ENCODE measurements at regions not wholly inside any gene's neighbourhood (a gene's known extent, or its start where the extent isn't known, plus 50 kb on each side); places are given as distances from the start of the nearest gene placed in this dataset.

DNA sequence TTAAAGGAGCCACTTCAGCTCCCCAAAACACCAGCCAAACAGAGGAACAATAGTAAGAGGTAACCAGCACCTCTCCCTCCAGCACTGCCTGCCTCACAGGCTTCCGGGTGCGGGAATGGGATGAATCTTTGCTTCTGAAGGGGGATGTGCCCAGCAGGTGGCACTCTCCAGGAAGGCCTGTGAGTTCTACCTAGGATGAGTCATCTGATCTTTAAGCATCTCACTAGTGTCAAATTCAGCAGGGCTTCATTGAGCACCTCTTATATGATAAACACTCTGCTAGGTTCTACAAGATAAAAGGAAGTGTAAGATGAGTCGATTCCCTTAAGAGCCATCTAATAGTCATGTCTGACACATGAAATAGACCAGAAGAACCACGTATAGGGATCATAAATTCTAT is 237.4 kb upstream of the UMPS start:
- BruUV-seq (replicated peaks): no TSS peak
- CTCF ChIA-PET: no interaction called here
- H3K9ac ChIP-seq (replicated peaks; ENCODE audit: extremely low read depth, insufficient read depth, low read length): no peak overlapping the region
- no peaks in the 10 kb centered on the region for H3K9me3 ChIP-seq (replicated peaks; ENCODE audit: control insufficient read depth, insufficient read depth, low read length)
- peak; percentile 35 for DNase-seq (ENCODE audit: low read depth, low spot score)
- no peak overlapping the region for H3K4me2 ChIP-seq (ENCODE audit: insufficient read depth, low read length)
- no peak overlapping the region for H3K4me3 ChIP-seq (replicated peaks in 1 of 3; ENCODE audit: insufficient read depth in 1 of 3, low read depth in 1 of 3, low read length in 3 of 3)
- H2AFZ ChIP-seq (ENCODE audit: low read depth, low read length): no peak overlapping the region
- no peaks in the 10 kb centered on the region for H3K79me2 ChIP-seq (ENCODE audit: control insufficient read depth, insufficient read depth, low read length)
- POLR2A ChIA-PET: no interaction called here
- no peaks in the 10 kb centered on the region for H3K4me1 ChIP-seq (ENCODE audit: control insufficient read depth, extremely low read depth, insufficient read depth, low read length)
- dilution Hi-C loops (cut with MboI; ENCODE audit: extremely low pct_ligation_motif_present, low sequenced_read_pairs) (no loop called here), intact Hi-C loops (cut with micrococcal nuclease) (loop anchor here (1.0 kb wide), 2 partner anchors 57 to 66 kb away; no protein-coding TSS in a partner anchor)
- no peaks in the 10 kb centered on the region for H3K27me3 ChIP-seq (ENCODE audit: control insufficient read depth in 2 of 2, insufficient read depth in 2 of 2, low read length in 2 of 2)
- no peak overlapping the region for H3K27ac ChIP-seq (ENCODE audit: insufficient read depth, low read depth, low read length)
- FAIRE-seq: peak; percentile 66
- no peaks in the 10 kb centered on the region for H4K20me1 ChIP-seq (replicated peaks; ENCODE audit: control insufficient read depth, extremely low read depth, insufficient read depth, low read length)
- H3K9me1 ChIP-seq (replicated peaks; ENCODE audit: control insufficient read depth, extremely low read depth, insufficient read depth, low read length): no peaks in the 10 kb centered on the region
- H3K36me3 ChIP-seq (ENCODE audit: control insufficient read depth in 2 of 2, extremely low read depth in 1 of 2, insufficient read depth in 2 of 2, low read length in 2 of 2): no peaks in the 10 kb centered on the region
- TF ChIP-seq JUN (IDR thresholded peaks at IDR 0.05; ENCODE audit: borderline replicate concordance, insufficient read depth, insufficient read length, low read depth): peak; percentile 38
- no peak for TF ChIP-seq GATA2 (IDR thresholded peaks at IDR 0.05; ENCODE audit: insufficient read depth, insufficient read length, low read depth, low read length)
- TF ChIP-seq, protein P1, sequence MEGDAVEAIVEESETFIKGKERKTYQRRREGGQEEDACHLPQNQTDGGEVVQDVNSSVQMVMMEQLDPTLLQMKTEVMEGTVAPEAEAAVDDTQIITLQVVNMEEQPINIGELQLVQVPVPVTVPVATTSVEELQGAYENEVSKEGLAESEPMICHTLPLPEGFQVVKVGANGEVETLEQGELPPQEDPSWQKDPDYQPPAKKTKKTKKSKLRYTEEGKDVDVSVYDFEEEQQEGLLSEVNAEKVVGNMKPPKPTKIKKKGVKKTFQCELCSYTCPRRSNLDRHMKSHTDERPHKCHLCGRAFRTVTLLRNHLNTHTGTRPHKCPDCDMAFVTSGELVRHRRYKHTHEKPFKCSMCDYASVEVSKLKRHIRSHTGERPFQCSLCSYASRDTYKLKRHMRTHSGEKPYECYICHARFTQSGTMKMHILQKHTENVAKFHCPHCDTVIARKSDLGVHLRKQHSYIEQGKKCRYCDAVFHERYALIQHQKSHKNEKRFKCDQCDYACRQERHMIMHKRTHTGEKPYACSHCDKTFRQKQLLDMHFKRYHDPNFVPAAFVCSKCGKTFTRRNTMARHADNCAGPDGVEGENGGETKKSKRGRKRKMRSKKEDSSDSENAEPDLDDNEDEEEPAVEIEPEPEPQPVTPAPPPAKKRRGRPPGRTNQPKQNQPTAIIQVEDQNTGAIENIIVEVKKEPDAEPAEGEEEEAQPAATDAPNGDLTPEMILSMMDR (IDR thresholded peaks at IDR 0.05; ENCODE audit: extremely low read depth in 1 of 2, insufficient read depth in 1 of 2, low read depth in 1 of 2, low read length in 2 of 2): peak; percentile 12 to 36
- TF ChIP-seq FOS (IDR thresholded peaks at IDR 0.05; ENCODE audit: borderline replicate concordance, insufficient read depth, low read length): peak; percentile 39

DNA sequence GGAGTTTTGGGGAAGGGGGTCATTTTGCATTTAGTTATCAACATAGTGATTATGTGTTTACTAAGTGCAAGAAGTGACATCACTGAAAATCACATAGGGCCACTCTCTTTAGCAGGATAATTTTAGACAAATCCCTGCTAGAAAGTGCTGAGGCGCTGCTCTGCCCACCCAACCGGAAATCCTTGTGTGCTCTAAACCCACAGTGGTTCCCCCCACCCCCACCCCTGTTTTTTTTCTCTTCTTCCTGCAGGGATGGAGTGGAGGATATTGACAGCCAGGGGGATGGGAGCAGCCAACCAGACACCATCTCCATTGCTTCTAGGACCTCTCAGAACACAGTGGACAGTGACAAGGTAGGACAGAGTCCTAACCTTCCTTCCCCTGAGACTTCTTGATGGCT is 234.2 kb upstream of the UMPS start:
- DNase-seq (ENCODE audit: low read depth, low spot score) (no peak), FAIRE-seq (no peak)
- H4K20me1 ChIP-seq (replicated peaks; ENCODE audit: control insufficient read depth, extremely low read depth, insufficient read depth, low read length): no peaks in the 10 kb centered on the region
- dilution Hi-C loops (cut with MboI; ENCODE audit: extremely low pct_ligation_motif_present, low sequenced_read_pairs) (no loop called here), intact Hi-C loops (cut with micrococcal nuclease) (no loop called here)
- ChIA-PET POLR2A (no interaction called here), CTCF (interaction anchor here (0.9 to 1.5 kb wide), 2 partner anchors 55 to 69 kb away, joined by 3 read pairs; no protein-coding TSS in a partner anchor)
- no peaks in the 10 kb centered on the region for H3K9me1 ChIP-seq (replicated peaks; ENCODE audit: control insufficient read depth, extremely low read depth, insufficient read depth, low read length)
- H3K79me2 ChIP-seq (ENCODE audit: control insufficient read depth, insufficient read depth, low read length): no peaks in the 10 kb centered on the region
- no peaks in the 10 kb centered on the region for H3K36me3 ChIP-seq (ENCODE audit: control insufficient read depth in 2 of 2, extremely low read depth in 1 of 2, insufficient read depth in 2 of 2, low read length in 2 of 2)
- TF ChIP-seq EZH2 (IDR thresholded peaks at IDR 0.05; ENCODE audit: borderline replicate concordance, low read depth, low read length, severe bottlenecking): no peak
- TF ChIP-seq MYC (IDR thresholded peaks at IDR 0.05; ENCODE audit: low read depth, low read length): no peak
- no peak for TF ChIP-seq JUN (IDR thresholded peaks at IDR 0.05; ENCODE audit: borderline replicate concordance, insufficient read depth, insufficient read length, low read depth)
- no peak for TF ChIP-seq GATA2 (IDR thresholded peaks at IDR 0.05; ENCODE audit: insufficient read depth, insufficient read length, low read depth, low read length)
- no peak for TF ChIP-seq POLR2A (IDR thresholded peaks at IDR 0.05; ENCODE audit: low read depth, low read length)
- no peak for TF ChIP-seq POLR2AphosphoS5 (IDR thresholded peaks at IDR 0.05; ENCODE audit: insufficient read depth, low read depth, low read length)
- no peak for TF ChIP-seq FOS (IDR thresholded peaks at IDR 0.05; ENCODE audit: borderline replicate concordance, insufficient read depth, low read length)
- H3K27me3 ChIP-seq (ENCODE audit: control insufficient read depth in 2 of 2, insufficient read depth in 2 of 2, low read length in 2 of 2): no peaks in the 10 kb centered on the region
- no peak overlapping the region for H3K4me2 ChIP-seq (ENCODE audit: insufficient read depth, low read length)
- H3K9ac ChIP-seq (replicated peaks; ENCODE audit: extremely low read depth, insufficient read depth, low read length): no peak overlapping the region
- no peak overlapping the region for H3K4me3 ChIP-seq (replicated peaks in 1 of 3; ENCODE audit: insufficient read depth in 1 of 3, low read depth in 1 of 3, low read length in 3 of 3)
- H3K4me1 ChIP-seq (ENCODE audit: control insufficient read depth, extremely low read depth, insufficient read depth, low read length): no peaks in the 10 kb centered on the region
- no TSS peak for BruUV-seq (replicated peaks)
- H3K9me3 ChIP-seq (replicated peaks; ENCODE audit: control insufficient read depth, insufficient read depth, low read length): no peaks in the 10 kb centered on the region
- no peak overlapping the region for H3K27ac ChIP-seq (ENCODE audit: insufficient read depth, low read depth, low read length)
- no peak overlapping the region for H2AFZ ChIP-seq (ENCODE audit: low read depth, low read length)
